GM21723 (cell line): ENCODE measurements at regions not wholly inside any gene's neighbourhood (a gene's known extent, or its start where the extent isn't known, plus 50 kb on each side); places are given as distances from the start of the nearest gene placed in this dataset.
"Not testable (repeated sequence)": the region's sequence is repeated elsewhere in the genome, so short reads cannot be mapped to it uniquely, and the experiment has no call there.

Experiments used
- ATAC-seq: cut with Tn5 transposase; IDR thresholded peaks from one replicate; pipeline ENCODE4 v1.9.1; 2021; ENCODE audit warnings: mild to moderate bottlenecking, moderate library complexity; ENCODE audit not compliant: unreplicated experiment

DNA sequence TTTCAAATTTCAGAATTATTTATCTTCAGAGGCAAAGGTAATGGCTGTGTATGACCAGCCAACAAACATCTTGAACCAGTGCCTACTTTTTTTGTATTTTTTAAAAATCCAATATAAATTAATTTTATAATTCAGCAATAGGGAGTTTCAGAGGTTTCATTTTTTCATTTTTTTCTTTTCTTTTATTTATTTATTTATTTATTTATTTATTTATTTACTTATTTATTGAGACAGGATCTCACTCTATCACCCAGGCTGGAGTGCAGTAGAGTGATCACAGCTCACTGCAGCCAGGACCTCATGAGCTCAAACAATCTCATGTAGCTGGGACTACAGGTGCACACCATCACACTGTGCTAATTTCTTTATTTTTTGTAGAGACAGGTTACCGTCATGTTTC, 250.5 kb downstream of the TMEM47 start:
- ATAC-seq = no peak

DNA sequence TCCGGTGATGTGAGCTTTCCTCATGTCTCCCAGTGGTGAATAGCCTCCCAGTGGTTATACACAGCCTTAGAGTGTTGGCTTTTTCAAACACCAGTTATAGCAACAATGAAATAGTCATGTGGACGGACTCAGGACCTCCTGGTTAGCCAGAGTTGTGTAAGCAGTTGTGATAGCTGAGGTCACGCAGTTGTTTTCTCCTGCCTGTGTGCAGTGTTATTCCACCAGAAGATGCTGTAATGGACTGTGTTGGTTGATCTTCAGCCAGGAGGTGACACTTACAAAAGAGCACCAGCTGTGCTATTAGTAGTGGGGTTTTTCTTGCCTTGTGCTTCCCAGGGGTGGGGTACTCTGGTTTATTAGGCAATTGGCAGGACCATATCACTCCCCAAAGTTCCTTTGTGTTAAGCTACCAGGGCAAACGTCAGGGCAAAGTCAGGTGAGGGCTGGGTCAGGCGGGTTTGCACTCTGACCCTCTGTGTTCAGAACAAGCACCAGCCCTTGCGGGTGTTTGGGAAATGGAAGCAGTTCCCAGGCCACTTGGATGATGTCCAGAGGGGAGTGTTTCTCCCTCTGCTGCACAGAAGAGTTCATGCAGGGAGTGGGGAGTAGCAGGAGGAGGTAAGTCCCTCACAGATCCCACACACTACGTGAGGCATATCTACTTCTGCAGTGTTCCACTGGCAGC, 252.6 kb downstream of the TMEM47 start:
- no peak for ATAC-seq

DNA sequence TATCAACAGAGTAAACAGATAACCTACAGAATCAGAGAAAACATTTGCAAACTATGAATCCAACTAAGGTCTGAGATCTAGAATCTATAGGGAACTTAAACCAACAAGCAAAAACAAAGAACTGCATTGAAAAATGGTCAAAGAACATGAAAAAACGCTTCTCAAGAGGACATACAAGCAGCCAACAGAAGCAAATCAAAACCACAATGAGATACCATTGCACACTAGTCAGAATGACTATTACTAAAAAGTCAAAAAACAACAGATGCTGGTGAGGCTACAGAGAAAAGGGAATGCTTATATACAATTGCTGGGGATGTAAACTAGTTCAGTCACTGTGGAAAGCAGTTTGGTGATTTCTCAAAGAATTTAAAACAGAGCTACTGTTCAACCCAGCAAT, 255.7 kb downstream of the TMEM47 start:
- ATAC-seq = no peak

DNA sequence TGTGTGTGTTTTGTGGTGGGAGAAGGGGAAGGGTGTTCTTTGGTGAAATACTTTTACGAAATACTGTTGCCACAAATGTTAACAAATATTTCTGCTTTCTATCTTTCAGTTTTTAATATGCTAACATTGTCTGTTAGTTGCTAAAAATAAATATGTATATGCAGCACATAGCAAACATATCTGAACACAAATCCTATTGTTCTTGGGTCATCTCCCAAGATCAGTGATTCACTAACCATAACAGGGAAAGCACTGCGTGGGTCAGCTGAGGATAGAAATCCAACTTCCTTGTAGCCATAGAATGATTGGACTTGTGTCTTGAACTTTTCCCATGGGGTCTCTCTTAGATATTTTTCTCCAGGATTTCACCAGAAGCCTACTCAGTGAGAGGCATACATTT, 250.3 kb upstream of the FAM47A start:
- no peak for ATAC-seq

DNA sequence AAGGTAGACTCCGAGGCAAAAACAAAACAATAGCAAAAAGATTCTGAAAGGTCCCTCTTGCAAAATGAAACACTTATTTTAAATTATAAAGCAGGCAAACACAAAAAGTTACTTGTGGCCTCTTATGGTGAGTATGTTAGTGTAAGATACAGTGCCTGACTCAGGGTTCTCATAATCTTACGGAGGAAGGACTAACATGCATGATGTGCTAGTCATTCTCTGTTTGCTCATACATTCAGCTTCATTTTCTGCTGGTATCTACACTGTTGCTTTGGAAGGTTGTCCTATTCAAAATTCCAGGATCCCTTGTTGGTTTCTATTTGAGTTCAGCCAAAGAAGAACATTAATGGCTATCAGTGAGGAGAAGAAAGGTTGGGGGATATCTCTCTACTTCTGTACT, 249.1 kb upstream of the FAM47A start:
- ATAC-seq = no peak

DNA sequence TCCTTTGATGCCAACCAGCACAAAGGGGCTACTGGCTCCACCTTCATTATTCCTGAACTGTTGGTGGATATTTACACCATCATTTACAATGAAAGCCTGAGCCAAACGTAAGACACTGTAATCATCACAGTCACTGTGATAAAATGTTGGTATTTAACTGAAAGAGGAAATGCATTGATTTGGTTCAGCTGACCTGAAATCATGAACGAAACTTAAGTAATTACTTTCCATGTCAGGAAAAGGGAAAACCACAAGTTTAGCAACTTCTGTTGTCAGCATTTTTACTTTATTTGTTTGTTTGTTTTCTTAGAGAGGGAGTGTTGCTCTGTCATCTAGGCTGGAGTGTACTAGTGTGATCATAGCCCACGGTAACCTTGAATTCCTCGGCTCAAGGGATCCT, 247.8 kb upstream of the FAM47A start:
- ATAC-seq = no peak

DNA sequence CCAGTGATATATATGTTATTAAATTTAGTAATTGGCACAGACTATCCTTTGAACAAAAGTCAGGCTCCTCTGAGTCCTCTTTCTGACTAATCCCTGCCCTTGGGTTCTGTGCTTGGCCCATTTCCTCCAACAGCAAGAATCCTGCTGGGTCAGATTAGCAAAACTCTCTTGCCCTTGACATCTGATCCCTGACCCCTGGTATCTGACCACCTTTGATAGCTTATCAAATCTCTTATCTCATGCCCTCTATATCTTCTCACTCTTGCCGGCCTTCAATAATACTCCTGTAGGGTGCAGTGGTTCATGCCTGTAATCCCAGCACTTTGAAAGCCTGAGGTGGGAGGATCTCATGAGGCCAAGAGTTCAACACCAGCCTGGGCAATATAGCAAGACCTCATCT, 245.5 kb upstream of the FAM47A start:
- no peak for ATAC-seq

DNA sequence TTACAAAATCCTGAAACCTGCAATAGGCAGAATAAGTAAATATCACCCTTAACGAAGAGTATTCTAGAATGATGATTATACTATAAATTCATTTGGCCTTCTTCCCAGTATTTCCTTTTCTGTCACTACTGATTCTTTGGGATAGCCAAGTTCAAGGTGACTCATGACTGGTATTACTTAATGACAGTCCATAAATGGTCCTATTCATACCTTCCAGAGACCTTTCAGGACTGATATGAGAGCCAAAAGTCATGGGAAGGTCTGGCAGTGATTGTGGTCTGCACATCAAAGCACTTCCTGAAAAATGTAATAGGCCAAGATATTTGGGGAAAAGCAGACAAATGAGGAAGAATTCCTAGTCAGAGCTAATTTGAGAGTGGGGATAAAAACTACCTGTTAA, 239.6 kb upstream of the FAM47A start:
- no peak for ATAC-seq

DNA sequence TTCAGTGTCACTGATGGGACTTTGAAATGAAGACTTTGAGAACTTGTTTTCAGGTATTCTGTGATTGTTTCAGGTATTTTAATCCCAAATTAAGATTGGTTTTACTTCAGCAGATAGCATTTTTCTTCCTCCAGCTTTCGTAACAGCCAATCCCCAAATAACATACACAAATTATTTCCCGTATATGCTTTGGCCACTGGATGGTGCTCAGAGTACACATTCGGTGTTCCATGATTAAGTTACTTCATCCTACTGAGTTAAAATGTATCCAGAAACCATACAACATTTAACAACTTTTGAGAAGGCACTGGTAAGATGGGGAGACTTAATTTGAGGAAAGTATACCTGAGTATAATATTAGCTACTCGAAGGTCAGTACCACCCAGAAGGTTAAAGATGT, 233.4 kb upstream of the FAM47A start:
- ATAC-seq = no peak

DNA sequence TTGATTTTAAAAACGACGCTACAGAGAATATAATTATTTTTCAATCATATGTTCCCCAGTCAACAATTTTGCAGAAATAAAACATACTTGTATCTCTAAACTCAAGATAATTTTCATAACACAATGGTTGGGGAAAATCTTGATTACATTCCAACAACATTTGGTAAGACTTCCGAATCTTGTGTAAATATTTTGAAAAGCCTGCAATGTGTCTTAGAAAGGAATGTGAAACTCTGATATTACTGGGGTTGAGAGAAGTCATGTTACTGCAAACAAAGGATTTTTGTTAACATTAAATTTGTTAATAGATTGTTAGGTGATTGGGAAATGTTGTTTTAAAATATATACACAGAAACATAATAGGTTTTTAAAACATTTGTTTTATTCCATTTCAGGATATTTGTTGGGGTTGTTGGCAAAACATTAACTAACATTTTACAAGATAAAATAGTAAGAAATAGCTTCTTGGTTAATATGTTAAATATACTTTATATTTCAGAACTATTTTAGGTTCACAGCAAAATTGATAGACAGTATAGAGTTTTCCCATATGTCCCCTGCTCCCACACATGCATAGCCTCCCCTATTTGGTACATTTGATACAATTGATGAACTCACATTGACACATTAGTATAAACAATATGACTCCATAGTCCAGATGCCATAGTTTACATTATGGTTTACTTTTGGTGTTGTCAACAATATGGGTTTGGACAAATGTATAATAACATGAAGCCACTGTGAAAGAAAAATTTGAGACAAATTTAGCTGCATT, 218.6 kb upstream of the FAM47A start:
- no peak for ATAC-seq

DNA sequence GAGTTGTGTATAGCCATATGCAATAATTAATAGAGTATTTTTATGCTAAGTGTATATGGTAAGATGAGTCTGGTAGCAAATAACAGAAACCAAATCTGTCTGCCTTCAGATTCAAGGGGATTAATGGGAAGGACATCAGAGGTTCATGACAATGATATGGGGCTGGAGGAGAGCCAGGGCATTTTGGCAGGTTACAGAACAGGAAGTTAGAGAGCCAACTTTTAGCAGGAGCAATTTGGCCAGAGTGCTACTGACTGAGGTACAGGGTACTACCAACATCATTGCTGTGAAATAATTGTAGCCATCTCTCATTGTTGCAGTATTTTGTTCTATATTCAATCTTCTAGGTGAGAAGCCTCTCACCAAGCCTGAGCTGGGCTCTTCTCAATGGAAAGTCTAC, 210.9 kb upstream of the FAM47A start:
- ATAC-seq = no peak

DNA sequence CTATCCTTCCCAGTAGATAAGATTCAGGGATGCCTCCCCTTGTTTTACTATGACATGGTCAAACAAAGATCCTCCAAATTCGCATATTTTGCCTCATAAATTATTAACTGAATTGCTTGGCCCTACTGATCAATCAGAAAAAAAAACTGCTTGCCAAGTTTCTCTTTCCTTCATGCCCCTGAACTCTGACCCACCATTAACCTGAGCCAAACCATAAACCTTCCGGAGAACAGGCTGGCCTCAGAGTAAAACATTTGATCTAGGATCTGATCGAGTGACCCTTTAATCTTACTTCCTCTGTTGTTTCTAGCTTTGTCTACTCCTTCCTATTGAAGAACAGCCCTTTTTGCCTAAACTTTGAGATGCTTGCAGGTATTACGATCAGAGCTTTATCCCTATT, 209.7 kb upstream of the FAM47A start:
- ATAC-seq = no peak

DNA sequence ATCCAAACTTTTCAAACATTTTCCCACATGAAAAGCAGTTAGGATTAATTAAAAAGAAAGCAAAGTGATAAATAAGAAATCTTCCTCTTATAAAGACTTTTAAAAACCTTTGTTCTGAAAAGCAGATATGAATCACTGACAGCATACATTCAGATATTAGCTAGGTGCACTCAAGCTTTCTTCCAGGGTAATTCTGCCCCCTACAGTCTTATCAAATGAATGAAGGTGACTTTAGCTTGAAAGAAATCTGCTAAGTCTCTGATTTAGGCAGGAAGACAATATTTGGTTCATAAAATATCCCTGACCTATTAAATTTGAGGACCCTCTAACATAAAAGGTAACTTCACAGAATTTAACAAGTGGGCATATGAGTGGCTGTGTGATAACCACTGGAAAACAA, 209.1 kb upstream of the FAM47A start:
- no peak for ATAC-seq

DNA sequence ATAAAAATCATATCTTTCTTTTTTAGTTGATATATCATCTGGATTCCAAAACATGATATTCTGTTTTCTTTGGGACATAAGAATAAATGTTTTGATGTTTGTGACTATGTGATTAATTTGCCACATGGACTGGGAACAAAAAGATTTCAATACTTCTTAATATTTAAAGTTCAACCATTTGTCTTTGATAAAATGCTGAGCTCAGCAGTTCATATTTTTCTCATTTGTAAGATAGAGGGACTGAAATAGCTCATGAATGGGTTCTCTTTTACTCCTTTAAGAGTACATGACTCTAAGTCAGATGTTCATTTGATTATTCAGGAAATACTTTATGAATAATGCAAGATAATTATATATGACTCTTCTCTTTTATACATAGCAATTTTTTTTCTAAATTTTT, 205.9 kb upstream of the FAM47A start:
- ATAC-seq = no peak

DNA sequence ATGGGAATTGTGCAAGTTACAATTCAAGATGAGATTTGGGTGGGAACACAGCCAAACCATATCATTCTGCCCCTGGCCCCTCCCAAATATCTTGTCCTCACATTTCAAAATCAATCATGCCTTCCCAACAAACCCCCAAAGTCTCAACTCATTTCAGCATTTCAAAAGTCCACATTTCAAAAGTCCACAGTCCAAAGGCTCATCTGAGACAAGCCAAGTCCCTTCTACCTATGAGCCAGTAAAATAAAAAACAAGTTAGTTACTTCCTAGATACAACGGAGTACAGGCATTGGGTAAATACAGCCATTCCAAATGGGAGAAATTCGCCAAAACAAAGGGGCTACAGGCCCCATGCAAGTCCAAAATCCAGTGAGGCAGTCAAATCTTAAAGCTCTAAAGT, 203.3 kb upstream of the FAM47A start:
- not testable (repeated sequence) for ATAC-seq

DNA sequence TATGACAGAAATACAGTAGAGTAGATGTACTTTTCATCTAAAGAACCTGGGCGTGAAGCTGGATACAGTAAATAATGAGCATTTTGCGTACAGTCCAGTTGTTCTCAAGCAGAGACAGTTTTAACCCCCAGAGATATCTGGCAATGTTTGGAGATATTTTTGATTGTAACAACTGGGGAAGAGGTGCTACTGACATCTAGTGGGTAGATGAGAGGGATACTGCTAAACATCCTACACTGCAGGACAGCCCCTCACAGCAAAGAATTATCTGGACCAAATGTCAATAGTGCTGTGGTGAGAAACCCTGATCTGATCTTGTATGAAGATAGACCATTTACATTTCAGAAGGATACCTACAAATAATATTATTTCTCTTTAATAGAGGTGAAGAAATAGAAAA, 200.2 kb upstream of the FAM47A start:
- ATAC-seq = no peak

DNA sequence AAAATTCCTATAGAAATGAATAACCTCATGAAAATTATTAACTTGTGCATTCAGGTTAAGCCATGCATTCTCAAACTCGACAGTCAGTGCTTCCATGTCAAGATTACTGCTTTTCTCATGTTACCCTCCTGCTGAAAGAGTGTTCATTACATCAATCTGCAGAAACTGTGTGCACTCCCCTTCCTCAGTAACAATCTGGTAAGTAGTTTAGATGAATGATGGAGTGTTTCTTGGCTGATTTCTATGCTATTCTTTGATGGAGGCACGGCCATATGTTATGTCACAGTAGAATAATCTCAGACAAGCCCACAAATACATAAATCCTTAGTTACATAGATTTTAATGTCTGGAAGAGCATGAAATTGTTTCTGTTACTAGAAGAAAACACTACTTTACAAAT, 193.3 kb upstream of the FAM47A start:
- ATAC-seq = no peak

DNA sequence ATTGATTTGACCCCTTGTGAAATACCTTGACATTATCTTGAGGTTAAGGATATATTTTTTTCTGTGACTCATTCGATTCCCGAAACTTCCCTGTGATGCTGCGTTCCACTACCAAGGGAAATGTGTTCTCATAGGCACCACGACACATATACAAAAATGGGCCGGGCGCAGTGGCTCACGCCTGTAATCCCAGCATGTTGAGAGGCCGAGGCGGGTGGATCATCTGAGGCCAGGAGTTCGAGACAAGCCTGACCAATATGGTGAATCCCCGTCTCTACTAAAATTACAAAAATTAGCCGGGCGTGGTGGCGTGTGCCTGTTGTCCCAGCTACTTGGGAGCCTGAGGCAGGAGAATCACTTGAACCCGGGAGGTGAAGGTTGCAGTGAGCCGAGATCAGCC, 188.3 kb upstream of the FAM47A start:
- not testable (repeated sequence) for ATAC-seq

DNA sequence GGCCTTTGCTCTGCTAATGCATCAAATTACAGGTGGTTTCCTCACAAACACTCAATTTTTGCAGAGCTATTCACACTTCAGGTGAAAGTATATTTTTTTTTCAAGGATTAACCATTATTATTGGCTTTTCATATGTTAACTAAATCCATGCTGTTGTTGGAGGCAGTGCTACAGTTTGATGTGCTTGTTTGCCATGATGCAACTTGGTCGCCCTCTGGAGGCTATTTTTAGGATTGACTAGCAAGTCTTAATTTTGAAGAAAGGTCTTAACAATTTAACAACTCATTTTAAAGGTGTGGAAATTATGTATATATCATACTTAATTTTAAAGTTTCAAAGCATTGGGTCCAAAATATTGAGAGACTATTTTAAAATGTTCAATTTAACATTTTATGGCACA, 168.8 kb upstream of the FAM47A start:
- peak; percentile 75 for ATAC-seq

DNA sequence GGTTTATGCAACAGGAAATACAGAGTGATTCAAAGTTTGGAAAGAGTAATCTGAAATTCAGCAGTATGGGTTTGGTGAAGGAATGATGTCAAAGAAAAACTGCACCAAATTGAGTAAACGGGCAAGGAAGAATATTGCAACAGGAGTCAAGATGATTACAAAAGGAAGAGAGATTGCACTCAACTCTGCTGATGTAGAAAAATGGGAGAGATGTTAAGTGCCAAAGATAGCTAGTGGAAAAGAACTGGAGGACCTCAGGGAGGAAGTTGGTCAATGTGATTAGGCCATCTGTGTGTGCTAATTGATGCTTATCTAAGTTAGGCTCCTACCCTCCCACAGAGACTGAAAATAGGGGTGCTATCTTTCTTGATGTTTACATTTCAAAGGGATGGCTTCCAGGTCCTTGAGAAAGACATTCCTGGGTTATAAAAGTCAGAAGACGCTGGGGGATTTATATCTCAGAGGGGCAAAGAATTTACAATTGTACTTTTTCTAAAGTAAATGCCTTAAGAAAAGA, 167.4 kb upstream of the FAM47A start:
- no peak for ATAC-seq

DNA sequence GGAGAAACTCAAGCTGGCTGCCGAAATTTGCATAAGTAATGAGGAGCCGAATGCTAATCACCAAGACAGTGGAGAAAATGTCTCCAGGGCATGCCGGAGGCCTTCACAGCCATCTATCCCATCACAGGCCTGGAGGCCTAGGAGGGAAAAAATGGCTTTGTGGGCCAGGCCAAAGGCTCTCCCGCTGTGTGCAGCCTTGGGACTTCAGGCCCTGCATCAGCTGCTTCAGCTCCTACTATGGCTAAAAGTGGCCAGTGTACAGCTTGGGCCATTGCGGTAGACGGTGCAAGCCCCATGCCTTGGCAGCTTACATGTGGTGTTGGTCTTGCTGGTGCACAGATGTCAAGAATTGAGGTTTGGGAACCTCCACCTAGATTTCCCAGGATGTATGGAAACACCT, 162.6 kb upstream of the FAM47A start:
- no peak for ATAC-seq

DNA sequence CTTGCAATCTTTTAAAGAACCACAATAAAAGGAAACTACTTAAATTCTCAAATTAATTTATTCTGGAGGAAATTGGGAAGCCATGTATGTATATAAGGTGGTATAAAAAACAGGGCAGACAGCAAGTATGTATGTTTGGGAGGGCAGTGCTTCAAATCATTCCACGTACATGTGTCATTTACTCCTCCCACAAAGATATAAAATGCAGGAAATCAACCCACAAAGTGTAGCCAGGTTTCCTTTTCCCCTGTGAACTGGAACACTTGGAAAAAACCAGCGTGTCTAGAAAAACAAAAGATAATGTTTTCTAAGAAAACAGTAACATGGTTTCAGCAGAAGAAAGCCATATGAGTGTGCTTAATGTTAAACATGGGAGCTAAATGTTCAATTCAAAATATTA, 156.7 kb upstream of the FAM47A start:
- no peak for ATAC-seq
